Mononuclear cell (primary cell): ENCODE measurements at regions not wholly inside any gene's neighbourhood (a gene's known extent, or its start where the extent isn't known, plus 50 kb on each side); places are given as distances from the start of the nearest gene placed in this dataset.

Source experiments
- H3K27me3 ChIP-seq: 2 replicates; pipeline ENCODE4 v1.6.0; 2011; ENCODE audit warnings: low read length, control low read depth; ENCODE audit not compliant: insufficient read depth
- H3K4me1 ChIP-seq: 2 replicates; pipeline ENCODE4 v1.5.1; 2011; ENCODE audit warnings: mild to moderate bottlenecking, low read length, control low read depth; ENCODE audit not compliant: insufficient read depth
- H3K4me3 ChIP-seq: 2 replicates; pipeline ENCODE4 v1.5.1; 2011; ENCODE audit warnings: mild to moderate bottlenecking, low read length, moderate library complexity
- H3K9me3 ChIP-seq: 2 replicates; pipeline ENCODE4 v1.5.1; 2011; ENCODE audit warnings: low read depth, mild to moderate bottlenecking, control low read depth, low read length

DNA sequence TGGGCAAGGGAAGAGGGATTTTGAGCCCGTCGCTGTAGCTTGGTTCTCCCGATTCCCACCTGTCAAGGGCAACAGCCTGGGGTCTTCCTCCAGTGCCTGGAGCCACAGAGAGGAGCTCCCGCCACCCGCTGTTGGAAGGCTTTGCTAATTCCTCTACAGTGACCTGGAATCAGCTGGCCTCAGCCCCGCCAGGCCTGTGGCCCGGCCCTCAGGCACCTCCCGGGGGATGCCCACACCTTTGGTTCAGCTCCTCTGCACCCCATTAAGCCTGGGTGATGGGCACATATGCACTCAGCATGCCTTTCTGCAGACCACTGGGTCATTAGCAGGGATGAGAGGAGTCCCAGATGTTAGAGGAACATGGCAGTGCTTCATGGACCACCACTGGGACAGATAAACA lies 121.4 kb upstream of the MKI67 start:
- no peaks in the 10 kb centered on the region for H3K4me1 ChIP-seq
- no peak overlapping the region for H3K4me3 ChIP-seq
- H3K27me3 ChIP-seq: no peaks in the 10 kb centered on the region
- no peaks in the 10 kb centered on the region for H3K9me3 ChIP-seq

DNA sequence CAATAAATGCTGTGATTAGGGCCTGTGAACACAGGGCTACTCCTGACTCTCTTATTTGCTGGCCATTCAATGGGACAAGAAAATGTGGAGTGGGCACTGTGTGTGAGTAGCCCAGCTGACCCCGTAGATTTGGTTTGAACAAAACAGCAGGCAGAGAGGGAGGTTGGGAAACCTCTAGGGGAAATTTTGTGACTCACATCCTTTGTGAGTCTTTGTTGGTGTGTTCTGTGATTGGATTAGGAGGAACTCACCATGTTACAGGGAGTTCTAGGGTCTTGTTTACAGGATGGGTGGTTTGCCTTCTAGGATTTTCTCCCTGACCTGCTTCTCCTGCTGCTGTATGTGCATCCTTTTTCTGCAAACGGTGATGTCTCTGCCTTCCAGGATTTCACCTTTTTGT lies 128.3 kb upstream of the MKI67 start:
- Histone ChIP-seq H3K27me3 (no peaks in the 10 kb centered on the region), H3K4me3 (no peak overlapping the region), H3K4me1 (no peaks in the 10 kb centered on the region), H3K9me3 (no peaks in the 10 kb centered on the region)

DNA sequence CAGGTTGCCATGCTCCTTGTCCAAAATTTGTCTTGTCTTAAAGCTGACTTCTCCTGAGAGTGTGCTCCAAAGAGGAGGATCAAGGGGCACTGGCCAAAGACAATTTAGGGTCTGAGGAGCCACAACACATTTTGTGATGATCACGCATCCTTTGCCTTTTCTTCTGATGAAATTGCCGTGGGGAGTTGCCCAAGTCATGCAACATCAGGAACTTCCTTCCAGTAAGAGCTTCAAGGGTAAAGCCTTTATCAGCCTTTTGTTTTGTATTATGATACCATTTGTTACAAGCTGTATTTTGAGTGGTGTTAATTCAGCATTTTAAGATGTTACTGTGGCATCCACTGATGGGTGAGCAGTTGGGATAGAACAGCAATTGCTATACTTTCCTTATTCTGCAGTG lies 131.2 kb upstream of the MKI67 start:
- Histone ChIP-seq H3K4me3 (no peak overlapping the region), H3K27me3 (no peaks in the 10 kb centered on the region), H3K9me3 (no peaks in the 10 kb centered on the region), H3K4me1 (no peaks in the 10 kb centered on the region)

DNA sequence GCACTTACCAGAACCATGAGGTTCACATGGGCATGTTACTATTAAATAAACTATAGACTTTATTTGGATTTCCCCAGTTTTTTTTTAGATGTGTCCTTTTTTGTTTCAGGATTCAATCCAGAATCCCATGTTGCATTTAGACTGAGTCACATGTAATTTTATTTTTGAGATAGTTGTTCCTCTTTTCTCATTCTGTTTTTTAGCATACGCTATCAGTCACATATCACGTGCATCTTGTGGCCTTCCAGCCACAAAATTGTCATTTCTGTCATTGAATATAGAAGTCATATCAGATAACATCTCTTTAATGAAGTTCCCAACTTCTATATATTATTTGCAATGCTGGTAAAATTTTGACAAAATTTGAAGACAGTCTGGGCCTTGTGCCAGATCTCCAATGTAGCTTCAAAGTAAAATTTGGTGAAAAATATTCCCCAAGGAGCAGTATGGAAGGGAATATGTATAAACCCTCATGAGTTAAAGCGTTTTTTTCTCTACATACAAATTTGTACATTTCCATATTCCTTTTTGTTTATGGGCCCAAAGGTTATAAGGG lies 132.3 kb upstream of the MKI67 start:
- Histone ChIP-seq H3K27me3 (no peaks in the 10 kb centered on the region), H3K4me1 (no peaks in the 10 kb centered on the region), H3K9me3 (no peaks in the 10 kb centered on the region), H3K4me3 (no peak overlapping the region)

DNA sequence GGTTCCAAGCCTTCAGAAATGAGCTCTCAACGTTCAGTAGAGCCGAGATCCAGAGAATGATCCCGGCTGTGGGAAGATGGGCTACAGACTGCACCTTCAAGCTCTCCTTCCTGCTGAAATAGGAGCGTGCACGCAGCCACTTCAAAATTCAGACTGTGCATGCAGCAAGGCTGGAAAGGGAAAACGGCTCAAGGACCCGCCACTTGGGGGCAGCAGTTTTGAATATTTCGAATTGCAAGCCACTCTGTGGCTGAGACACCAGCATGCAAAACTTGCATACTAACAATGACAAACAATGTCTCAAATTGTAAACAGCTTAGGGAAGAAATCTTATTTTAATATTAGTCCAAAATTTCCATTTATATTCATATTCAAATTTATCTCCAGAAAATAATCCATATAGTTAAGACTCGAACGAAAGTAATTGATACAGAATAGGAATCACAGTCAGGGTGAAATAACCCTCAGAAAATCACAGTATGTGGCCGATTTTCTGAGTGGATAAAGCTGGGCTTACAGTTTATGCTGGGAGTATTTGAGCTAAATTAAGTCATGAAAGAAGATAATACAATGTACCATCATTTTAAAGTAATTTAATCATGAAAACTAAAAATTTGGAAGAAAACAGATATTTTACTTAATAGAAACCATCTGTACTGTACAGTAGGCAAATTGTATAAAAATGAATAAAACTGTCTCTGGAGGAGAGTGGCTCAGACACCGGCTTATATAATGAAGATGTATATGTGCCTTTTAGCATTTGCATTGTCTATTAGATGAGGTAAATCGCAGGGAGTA lies 137.9 kb upstream of the MKI67 start:
- H3K9me3 ChIP-seq: no peaks in the 10 kb centered on the region
- H3K27me3 ChIP-seq: peaks cover 29% of the 10 kb centered on the region
- H3K4me1 ChIP-seq: no peaks in the 10 kb centered on the region
- no peak overlapping the region for H3K4me3 ChIP-seq

DNA sequence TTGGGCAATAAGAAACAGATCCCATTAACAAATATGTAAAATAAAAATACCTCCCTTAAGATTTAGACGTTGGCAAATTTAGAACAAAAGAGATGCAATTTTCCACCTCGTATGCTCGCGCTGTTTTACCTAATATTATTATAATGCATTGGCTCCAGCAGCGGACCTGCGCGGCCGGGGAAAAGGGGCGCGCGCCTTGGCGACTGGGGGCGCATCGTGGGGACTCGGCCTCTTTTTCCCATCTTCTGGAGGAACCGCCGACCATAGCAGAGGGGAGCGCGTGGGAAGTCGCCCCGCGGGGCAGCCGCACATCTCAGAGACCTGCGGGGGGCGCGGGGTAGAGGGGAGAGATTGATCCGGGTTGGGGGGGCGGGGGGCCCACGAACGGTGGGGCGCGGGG lies 139.4 kb upstream of the MKI67 start:
- Histone ChIP-seq H3K9me3 (no peaks in the 10 kb centered on the region), H3K4me1 (no peaks in the 10 kb centered on the region), H3K27me3 (peaks cover 29% of the 10 kb centered on the region), H3K4me3 (no peak overlapping the region)

DNA sequence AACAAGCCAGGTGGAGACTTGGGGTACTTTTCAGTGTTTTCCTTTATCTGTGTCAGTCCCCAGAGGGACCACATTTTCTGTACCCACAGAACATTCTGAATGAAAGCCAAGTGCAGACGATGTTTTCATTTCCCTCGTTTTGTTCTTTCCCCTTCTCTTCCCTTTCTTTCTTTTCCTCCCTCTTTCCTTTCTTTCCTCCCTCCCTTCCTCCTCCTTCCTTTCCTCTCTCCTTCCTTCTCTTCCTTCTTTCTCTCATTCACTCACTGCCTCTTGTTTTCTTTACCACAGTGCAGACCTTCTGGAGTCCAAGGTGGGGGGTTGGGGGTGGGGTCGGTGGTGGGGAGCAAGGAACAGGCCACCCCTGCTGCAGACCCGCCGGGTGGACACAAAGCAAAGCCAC lies 141.4 kb upstream of the MKI67 start:
- Histone ChIP-seq H3K27me3 (peaks cover 29% of the 10 kb centered on the region), H3K4me3 (no peak overlapping the region), H3K4me1 (no peaks in the 10 kb centered on the region), H3K9me3 (no peaks in the 10 kb centered on the region)

DNA sequence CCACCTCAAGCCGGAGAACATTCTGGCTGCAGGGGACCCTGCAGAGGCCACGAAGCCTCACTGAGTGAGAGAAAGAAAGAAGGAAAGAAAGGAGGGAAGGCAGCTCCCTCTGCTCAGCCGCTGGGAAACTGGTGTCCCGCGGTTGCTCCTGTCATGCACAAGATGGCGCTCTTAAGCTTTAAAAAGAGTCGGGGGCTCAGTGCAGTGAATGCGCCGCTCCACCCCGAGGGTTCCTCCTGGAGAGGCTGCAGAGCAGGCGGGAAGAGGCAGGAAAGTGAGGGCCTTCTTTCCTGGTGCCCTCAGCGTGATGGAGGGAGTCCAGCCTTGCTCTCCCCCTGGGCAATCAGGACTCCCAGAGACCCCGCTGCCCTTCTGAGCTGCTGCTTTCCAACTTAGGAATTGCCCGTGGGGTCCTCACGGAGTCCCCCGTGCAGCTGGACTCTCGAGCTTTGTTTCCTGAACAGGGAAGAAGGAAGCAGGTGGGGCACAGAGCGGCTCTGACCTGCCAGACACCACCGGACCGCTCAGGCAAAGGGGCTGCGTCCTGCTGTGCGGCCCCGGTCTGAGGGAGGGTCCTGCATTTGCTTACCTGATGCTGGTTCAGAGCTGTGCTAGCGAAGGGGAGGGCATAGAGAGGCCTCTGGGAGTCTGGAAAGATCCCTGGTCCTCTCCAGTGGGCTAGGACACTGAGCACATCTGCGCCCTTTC lies 141.9 kb upstream of the MKI67 start:
- Histone ChIP-seq H3K4me3 (no peak overlapping the region), H3K27me3 (peaks cover 29% of the 10 kb centered on the region), H3K4me1 (no peaks in the 10 kb centered on the region), H3K9me3 (no peaks in the 10 kb centered on the region)

DNA sequence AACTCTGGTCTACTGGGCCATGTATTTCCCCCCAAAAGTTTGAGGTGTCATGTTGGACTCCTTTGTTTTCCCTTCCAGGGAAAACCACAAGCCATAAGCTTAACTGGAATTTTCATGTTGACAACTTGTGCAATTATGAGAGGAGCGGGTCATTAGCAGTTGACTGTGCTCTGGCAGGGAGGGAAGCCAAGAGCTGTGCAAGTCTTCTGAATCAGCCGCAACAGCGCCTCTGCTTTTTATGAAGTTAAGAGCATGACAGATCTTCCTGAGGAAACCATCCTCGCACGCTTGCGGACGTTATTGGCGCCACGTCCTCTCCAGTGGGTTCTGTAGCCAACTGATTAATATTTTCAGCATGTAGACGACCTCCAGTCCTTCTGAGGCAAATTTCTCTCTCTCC lies 148.7 kb upstream of the MKI67 start:
- peaks cover 36% of the 10 kb centered on the region for H3K27me3 ChIP-seq
- no peak overlapping the region for H3K4me3 ChIP-seq

DNA sequence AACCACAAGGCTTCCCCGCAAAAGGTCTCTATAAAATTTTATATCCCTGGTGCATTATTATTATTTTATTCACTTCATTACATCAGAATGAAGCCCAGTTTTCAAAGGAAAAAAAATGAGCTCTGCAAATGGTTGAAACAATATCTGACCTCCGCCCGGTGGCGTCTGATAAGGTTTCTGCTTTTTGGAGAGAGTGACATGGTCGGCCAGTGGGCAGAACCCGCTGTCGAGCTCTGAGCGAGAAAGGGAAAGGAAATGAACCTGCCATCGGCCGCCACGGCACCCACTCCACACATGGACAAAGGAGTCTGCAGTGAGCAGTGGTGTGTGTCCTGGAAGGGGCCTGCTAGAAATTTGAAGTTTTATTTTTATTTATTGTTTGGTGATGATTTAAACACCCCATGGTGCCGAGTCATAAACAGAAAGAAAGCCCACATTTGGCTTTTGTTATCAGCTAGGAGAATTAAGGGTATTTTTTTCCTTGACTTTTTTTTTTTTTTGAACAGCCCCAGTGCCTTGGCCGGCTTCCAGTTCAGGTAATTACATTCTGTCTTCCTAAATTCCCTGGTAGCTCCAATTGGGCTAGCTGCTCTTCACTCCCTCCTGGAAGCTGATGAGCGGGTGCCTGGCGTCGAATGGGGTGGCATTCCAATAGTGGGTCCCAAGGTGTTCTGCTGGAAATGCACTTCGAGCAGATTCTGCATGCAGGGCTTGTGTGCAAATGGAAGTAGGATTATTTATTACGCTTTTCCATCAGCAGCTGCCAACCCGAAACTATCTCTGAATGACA lies 149.4 kb upstream of the MKI67 start:
- Histone ChIP-seq H3K4me3 (no peak overlapping the region), H3K27me3 (peaks cover 36% of the 10 kb centered on the region), H3K4me1 (peaks cover 5% of the 10 kb centered on the region), H3K9me3 (no peaks in the 10 kb centered on the region)

More for the DNA sequence above, 148.7 kb upstream of the MKI67 start:
- Histone ChIP-seq H3K9me3 (no peaks in the 10 kb centered on the region), H3K4me1 (peaks cover 5% of the 10 kb centered on the region)

DNA sequence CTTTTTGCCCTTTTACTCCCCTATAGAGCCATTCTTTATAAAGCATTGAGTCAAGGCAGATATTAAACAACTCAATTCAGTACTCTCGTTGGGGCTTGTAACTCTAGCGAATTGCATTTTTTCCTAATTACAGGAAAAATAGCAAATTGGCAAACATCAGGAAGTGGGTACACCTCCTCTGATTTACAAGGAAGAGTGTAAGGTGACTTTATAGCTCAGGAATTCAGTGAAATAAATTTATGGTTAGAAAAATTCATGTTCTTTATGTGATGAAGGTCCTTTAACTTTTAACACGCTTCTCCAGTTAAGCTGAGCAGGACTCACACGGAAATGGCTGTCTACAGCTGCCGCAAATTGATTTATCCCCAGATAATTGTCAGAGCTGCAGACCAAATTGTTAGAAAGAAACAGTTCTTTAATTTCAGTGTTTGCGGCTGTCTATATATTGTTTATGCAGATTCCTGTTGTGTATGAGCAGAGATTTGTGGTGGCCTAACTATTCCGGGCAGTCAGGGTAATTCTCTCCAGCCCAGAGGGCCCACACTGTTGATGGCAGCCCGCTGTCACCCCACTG lies 151.1 kb upstream of the MKI67 start:
- Histone ChIP-seq H3K4me3 (no peak overlapping the region), H3K27me3 (peaks cover 36% of the 10 kb centered on the region), H3K9me3 (no peaks in the 10 kb centered on the region), H3K4me1 (peaks cover 5% of the 10 kb centered on the region)

DNA sequence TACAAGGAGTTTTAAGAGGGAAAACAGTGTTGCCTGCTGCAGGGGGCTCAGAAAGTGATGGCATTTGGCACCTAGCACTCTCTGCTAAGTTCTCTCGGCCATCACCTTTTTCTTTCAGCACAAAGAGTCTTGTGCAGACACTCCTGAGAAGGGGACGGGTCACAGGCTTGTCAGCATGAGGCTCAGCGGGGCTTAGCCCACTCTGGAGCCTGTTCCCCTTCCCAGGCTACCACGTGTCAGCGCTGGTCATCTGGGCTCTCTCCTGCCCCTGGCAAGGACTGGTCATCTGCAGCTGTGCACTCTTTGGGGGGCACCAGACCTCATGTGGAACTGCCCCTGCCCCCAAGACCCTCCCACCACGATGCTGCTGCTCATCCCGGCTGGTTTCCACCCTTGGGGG lies 152.1 kb upstream of the MKI67 start:
- Histone ChIP-seq H3K4me3 (no peak overlapping the region), H3K27me3 (peaks cover 36% of the 10 kb centered on the region), H3K9me3 (no peaks in the 10 kb centered on the region), H3K4me1 (peaks cover 5% of the 10 kb centered on the region)

DNA sequence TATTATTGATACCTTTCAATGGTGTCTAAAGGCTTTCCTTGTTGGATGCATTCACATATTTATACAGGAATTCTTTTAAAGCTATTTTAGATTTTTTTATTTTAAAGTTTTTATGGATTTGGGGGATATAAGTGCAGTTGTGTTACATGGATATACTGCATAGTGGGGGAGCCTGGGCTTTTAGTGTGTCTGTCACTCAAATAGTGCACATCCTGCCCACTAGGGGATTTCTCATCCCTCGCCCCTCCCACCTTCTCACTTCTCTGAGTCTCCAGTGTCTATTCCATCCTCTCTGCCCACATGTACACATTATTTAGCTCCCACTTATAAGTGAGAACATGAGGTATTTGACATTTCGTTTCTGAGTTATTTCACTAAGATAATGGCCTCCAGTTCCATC lies 154.0 kb upstream of the MKI67 start:
- H3K27me3 ChIP-seq: peaks cover 31% of the 10 kb centered on the region
- H3K4me1 ChIP-seq: no peaks in the 10 kb centered on the region
- H3K4me3 ChIP-seq: no peak overlapping the region
- H3K9me3 ChIP-seq: no peaks in the 10 kb centered on the region

DNA sequence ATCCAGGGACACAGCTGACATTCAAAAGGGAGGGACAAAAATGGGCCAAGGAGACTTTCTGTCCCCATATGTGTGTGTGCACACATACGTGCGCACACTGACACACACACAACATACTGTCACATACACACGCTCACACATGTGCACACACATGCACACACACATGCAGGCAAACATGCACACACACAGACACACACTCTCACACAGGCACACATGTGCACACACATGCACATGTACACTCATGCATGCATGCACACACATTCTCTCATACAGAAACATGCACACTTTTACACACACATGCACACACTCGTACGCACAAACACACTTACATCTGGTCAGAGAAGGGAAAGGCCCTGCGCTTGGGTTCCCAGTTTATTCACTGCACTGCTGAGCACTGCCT lies 155.1 kb upstream of the MKI67 start:
- H3K4me3 ChIP-seq: no peak overlapping the region
- no peaks in the 10 kb centered on the region for H3K4me1 ChIP-seq
- no peaks in the 10 kb centered on the region for H3K9me3 ChIP-seq
- peaks cover 27% of the 10 kb centered on the region for H3K27me3 ChIP-seq

DNA sequence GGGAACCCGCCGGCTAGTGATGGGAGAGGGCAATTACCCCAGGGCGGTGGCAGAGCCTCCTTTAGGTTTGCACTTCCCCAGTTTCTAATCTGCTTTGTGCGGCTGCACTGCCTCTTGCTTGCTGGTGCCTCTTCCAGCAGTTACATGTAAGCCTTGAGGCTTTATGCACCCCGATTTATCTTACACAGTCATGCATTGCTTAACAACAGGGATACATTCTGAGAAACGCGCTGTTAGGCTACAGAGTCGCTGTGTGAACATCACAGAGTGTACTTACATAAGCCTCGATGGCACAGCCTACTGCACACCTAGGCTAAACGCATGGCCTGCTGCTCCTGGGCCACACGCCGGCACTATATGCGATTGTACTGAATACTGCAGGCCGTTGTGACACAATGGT lies 155.6 kb upstream of the MKI67 start:
- no peaks in the 10 kb centered on the region for H3K4me1 ChIP-seq
- peaks cover 23% of the 10 kb centered on the region for H3K27me3 ChIP-seq
- no peak overlapping the region for H3K4me3 ChIP-seq
- H3K9me3 ChIP-seq: no peaks in the 10 kb centered on the region
